ENCODE measurements at regions not wholly inside any gene's neighbourhood (a gene's known extent, or its start where the extent isn't known, plus 50 kb on each side); places are given as distances from the start of the nearest gene placed in this dataset.

DNA sequence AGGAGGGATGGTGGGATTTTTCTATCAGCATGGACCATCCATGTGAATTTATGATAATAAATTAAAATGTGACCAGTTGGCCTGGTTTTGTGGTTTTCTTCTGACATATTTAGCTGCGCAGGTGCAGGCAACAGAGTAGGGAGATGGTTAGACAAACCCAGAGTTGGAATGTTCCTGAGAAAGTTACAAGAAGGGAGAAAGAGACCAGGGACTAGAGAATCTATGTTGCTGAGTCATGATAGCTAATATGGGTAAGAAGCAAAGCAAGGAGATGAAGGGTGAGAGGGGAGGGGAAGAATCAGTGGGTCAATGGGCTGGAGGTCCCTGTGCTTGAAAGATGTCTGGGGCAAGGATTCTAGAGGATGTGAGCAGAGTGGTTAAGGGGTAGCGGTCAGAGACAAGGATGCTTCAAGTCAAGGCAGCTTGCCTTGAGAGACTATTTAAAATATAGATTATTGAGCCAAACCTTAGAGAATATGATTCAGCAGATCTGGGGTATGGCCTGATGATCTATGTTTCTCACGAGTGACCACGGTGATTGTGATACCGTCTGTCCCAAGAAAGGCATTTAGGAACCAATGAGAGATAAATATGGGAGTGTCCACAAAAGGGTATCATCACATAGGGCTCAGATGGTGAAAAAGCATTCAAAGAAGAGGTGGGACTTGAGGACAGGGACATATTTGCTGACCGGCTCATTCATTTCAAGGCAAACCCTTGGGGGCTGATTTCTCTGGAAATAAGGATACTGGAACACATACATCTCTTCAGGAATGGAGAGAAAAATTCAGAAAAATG, 219.7 kb upstream of the PLD5 start:
- WGBS (ENCODE audit: extremely low coverage, insufficient coverage, low lambda C conversion rate), result no CpG with 5 or more reads among the region's 6 CpGs
- Histone ChIP-seq H3K4me3 (ENCODE audit: low read length) (no peak overlapping the region), H3K4ac (ENCODE audit: low read depth, low read length) (no peak overlapping the region), H3K27me3 (ENCODE audit: insufficient read depth, low read length, poor library complexity) (no peaks in the 10 kb centered on the region), H3K79me1 (ENCODE audit: low read length) (no peaks in the 10 kb centered on the region), H3K23ac (ENCODE audit: low read length) (no peak overlapping the region), H3K4me2 (ENCODE audit: low read length) (no peak overlapping the region), H3K9ac (ENCODE audit: low read length) (no peak overlapping the region), H3K56ac (ENCODE audit: low read length) (no peak overlapping the region), H3K79me2 (ENCODE audit: control insufficient read depth, insufficient read depth, low read length) (no peaks in the 10 kb centered on the region), H4K8ac (ENCODE audit: low read depth, low read length) (no peak overlapping the region), H2BK5ac (ENCODE audit: low read length) (no peak overlapping the region), H2BK120ac (ENCODE audit: low read depth, low read length) (no peak overlapping the region), H3K27ac (ENCODE audit: low read depth, low read length) (no peak overlapping the region), H2AK5ac (ENCODE audit: low read length) (no peak overlapping the region), H3K36me3 (ENCODE audit: control insufficient read depth, insufficient read depth, low read length) (no peaks in the 10 kb centered on the region), H4K5ac (ENCODE audit: low read length) (no peak overlapping the region), H3K18ac (ENCODE audit: low read length) (no peak overlapping the region), H3K4me1 (ENCODE audit: control insufficient read depth, low read depth, low read length) (no peaks in the 10 kb centered on the region), H2BK15ac (replicated peaks; ENCODE audit: low read depth) (no peak overlapping the region)
- no peak for DNase-seq

DNA sequence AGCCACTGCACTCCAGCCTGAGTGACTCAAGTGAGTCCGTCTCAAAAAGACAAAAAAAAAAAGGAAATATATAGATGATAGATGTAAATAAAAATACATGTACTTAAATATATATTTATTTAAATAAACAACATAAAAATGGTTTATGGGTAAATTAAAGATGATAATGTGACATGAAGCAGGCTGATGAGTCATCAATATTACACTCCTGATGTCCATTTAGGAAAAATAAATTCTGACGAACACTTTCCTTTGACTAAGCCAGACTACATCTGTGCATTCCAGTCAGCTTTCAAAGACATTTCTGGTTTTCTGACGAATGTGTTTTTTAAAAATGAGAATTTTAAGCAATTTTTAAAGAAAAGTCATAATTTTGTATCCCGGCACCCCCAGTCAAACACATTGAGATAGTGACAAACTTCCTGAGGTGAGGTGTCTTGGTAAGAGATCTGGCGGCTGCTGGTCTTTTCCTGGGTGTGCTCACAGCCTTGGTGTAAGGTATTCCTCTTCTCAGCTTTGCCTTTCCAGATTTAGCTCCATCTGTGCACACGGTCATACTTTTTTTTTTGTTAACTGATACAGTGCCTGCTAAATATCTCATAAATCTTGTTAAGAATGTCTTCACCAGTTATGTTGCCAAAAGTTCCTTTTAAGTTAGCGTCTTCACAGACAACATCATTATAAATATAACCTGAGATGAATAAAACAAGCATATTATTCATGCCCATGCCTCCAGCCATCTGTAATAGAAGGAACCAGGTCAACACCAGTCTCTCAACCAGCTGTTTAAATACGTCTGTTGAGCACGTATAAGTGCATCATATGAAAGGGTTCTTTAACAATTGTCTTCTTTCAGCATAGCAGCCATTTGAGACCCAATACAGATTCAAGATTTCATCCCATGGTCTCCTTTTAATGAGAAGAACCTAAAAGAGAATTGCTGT, 214.5 kb upstream of the PLD5 start:
- Histone ChIP-seq H3K4ac (ENCODE audit: low read depth, low read length) (no peak overlapping the region), H3K79me1 (ENCODE audit: low read length) (no peaks in the 10 kb centered on the region), H3K79me2 (ENCODE audit: control insufficient read depth, insufficient read depth, low read length) (no peaks in the 10 kb centered on the region), H3K9ac (ENCODE audit: low read length) (no peak overlapping the region), H2AK5ac (ENCODE audit: low read length) (no peak overlapping the region), H3K27me3 (ENCODE audit: insufficient read depth, low read length, poor library complexity) (no peaks in the 10 kb centered on the region), H4K5ac (ENCODE audit: low read length) (no peak overlapping the region), H3K4me1 (ENCODE audit: control insufficient read depth, low read depth, low read length) (no peaks in the 10 kb centered on the region), H2BK5ac (ENCODE audit: low read length) (no peak overlapping the region), H3K56ac (ENCODE audit: low read length) (no peak overlapping the region), H2BK15ac (replicated peaks; ENCODE audit: low read depth) (no peak overlapping the region), H3K23ac (ENCODE audit: low read length) (no peak overlapping the region), H3K4me2 (ENCODE audit: low read length) (no peak overlapping the region), H3K4me3 (ENCODE audit: low read length) (no peak overlapping the region), H3K18ac (ENCODE audit: low read length) (no peak overlapping the region), H3K36me3 (ENCODE audit: control insufficient read depth, insufficient read depth, low read length) (no peaks in the 10 kb centered on the region), H2BK120ac (ENCODE audit: low read depth, low read length) (no peak overlapping the region), H4K8ac (ENCODE audit: low read depth, low read length) (no peak overlapping the region), H3K27ac (ENCODE audit: low read depth, low read length) (no peak overlapping the region)
- no CpG with 5 or more reads among the region's 9 CpGs for WGBS (ENCODE audit: extremely low coverage, insufficient coverage, low lambda C conversion rate)
- no peak for DNase-seq

DNA sequence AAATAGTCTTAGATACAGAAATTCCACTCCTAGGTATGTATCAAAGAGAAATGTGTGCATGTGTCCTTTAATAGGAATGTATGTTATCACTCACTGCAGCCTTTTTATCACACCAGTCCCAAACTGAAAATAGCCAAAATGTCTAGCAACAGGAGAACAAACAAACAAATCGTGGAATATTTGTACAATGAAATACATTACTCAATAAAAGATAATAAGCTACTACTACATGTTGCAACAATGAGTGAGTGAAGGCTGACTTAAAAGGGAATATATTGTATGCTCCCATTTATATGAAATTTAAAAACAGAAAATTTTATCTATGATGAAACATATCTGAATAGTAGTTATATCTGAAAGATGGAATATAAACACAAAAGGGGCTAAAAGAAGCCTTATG, 212.1 kb upstream of the PLD5 start:
- no peak overlapping the region for H2BK15ac ChIP-seq (replicated peaks; ENCODE audit: low read depth)
- H2AK5ac ChIP-seq (ENCODE audit: low read length), result no peak overlapping the region
- no peak overlapping the region for H3K4ac ChIP-seq (ENCODE audit: low read depth, low read length)
- no peak overlapping the region for H3K23ac ChIP-seq (ENCODE audit: low read length)
- no peak overlapping the region for H3K9ac ChIP-seq (ENCODE audit: low read length)
- no peaks in the 10 kb centered on the region for H3K27me3 ChIP-seq (ENCODE audit: insufficient read depth, low read length, poor library complexity)
- no peak for DNase-seq
- no peak overlapping the region for H4K5ac ChIP-seq (ENCODE audit: low read length)
- H3K18ac ChIP-seq (ENCODE audit: low read length), result no peak overlapping the region
- no peak overlapping the region for H3K4me3 ChIP-seq (ENCODE audit: low read length)
- no peak overlapping the region for H3K4me2 ChIP-seq (ENCODE audit: low read length)
- no peaks in the 10 kb centered on the region for H3K79me2 ChIP-seq (ENCODE audit: control insufficient read depth, insufficient read depth, low read length)
- no peaks in the 10 kb centered on the region for H3K4me1 ChIP-seq (ENCODE audit: control insufficient read depth, low read depth, low read length)
- H3K56ac ChIP-seq (ENCODE audit: low read length), result no peak overlapping the region
- no peak overlapping the region for H2BK120ac ChIP-seq (ENCODE audit: low read depth, low read length)
- H3K27ac ChIP-seq (ENCODE audit: low read depth, low read length), result no peak overlapping the region
- no peaks in the 10 kb centered on the region for H3K36me3 ChIP-seq (ENCODE audit: control insufficient read depth, insufficient read depth, low read length)
- WGBS (ENCODE audit: extremely low coverage, insufficient coverage, low lambda C conversion rate), result no CpG with 5 or more reads among the region's 1 CpG
- no peak overlapping the region for H4K8ac ChIP-seq (ENCODE audit: low read depth, low read length)
- H2BK5ac ChIP-seq (ENCODE audit: low read length), result no peak overlapping the region
- H3K79me1 ChIP-seq (ENCODE audit: low read length), result no peaks in the 10 kb centered on the region

DNA sequence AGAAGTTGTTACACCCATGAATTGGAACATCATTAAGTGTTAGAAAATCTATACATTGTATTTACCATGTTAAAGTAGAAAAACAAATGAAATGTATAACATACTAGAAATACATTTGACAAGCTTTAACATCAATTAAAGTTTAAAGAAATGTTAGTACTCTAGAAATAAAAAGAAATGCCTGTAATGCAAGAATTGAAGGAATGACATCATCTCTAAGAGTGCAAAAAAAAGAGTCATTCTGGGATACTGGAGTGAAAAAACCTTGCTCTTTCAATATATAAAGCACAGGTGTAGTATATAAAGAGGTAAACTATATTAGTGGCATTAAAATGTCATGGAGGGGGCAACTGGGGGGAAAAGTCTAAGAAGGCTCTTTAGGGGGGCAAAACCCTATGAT, 210.8 kb upstream of the PLD5 start:
- H3K56ac ChIP-seq (ENCODE audit: low read length), result no peak overlapping the region
- no peak overlapping the region for H2BK120ac ChIP-seq (ENCODE audit: low read depth, low read length)
- H2BK15ac ChIP-seq (replicated peaks; ENCODE audit: low read depth), result no peak overlapping the region
- H3K4me1 ChIP-seq (ENCODE audit: control insufficient read depth, low read depth, low read length), result no peaks in the 10 kb centered on the region
- H4K5ac ChIP-seq (ENCODE audit: low read length), result no peak overlapping the region
- H3K79me2 ChIP-seq (ENCODE audit: control insufficient read depth, insufficient read depth, low read length), result no peaks in the 10 kb centered on the region
- H4K8ac ChIP-seq (ENCODE audit: low read depth, low read length), result no peak overlapping the region
- H3K79me1 ChIP-seq (ENCODE audit: low read length), result no peaks in the 10 kb centered on the region
- no peak overlapping the region for H3K9ac ChIP-seq (ENCODE audit: low read length)
- H3K18ac ChIP-seq (ENCODE audit: low read length), result no peak overlapping the region
- no peak for DNase-seq
- H2BK5ac ChIP-seq (ENCODE audit: low read length), result no peak overlapping the region
- H3K4me2 ChIP-seq (ENCODE audit: low read length), result no peak overlapping the region
- no peaks in the 10 kb centered on the region for H3K27me3 ChIP-seq (ENCODE audit: insufficient read depth, low read length, poor library complexity)
- H3K27ac ChIP-seq (ENCODE audit: low read depth, low read length), result no peak overlapping the region
- H3K23ac ChIP-seq (ENCODE audit: low read length), result no peak overlapping the region
- no peaks in the 10 kb centered on the region for H3K36me3 ChIP-seq (ENCODE audit: control insufficient read depth, insufficient read depth, low read length)
- no peak overlapping the region for H3K4me3 ChIP-seq (ENCODE audit: low read length)
- H2AK5ac ChIP-seq (ENCODE audit: low read length), result no peak overlapping the region
- no peak overlapping the region for H3K4ac ChIP-seq (ENCODE audit: low read depth, low read length)

DNA sequence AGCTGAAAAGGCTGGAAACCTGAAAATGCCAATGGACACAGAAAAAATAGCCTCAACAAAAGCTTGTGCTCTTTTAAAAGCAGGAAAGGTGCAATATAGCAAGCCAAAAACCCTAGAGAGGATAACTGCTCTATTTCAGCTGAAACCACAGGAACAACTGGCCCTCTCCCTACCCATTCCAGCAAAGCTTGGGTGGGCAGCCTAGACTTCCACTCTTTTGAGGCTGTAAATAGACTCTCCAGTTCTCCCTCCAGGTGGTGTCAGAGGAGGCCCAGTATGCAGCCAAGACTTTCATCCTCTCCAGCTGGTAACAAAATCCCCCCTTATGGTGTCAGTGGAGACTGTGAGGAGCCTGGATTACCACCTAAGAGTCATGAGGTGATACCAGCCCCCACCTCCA, 206.9 kb upstream of the PLD5 start:
- Histone ChIP-seq H3K79me1 (ENCODE audit: low read length) (no peaks in the 10 kb centered on the region), H3K4me3 (ENCODE audit: low read length) (no peak overlapping the region), H3K4me1 (ENCODE audit: control insufficient read depth, low read depth, low read length) (no peaks in the 10 kb centered on the region), H2AK5ac (ENCODE audit: low read length) (no peak overlapping the region), H3K79me2 (ENCODE audit: control insufficient read depth, insufficient read depth, low read length) (no peaks in the 10 kb centered on the region), H2BK15ac (replicated peaks; ENCODE audit: low read depth) (no peak overlapping the region), H3K4me2 (ENCODE audit: low read length) (no peak overlapping the region), H3K27me3 (ENCODE audit: insufficient read depth, low read length, poor library complexity) (no peaks in the 10 kb centered on the region), H2BK120ac (ENCODE audit: low read depth, low read length) (no peak overlapping the region), H3K18ac (ENCODE audit: low read length) (no peak overlapping the region), H3K4ac (ENCODE audit: low read depth, low read length) (no peak overlapping the region), H2BK5ac (ENCODE audit: low read length) (no peak overlapping the region), H3K36me3 (ENCODE audit: control insufficient read depth, insufficient read depth, low read length) (no peaks in the 10 kb centered on the region), H3K9ac (ENCODE audit: low read length) (no peak overlapping the region), H3K23ac (ENCODE audit: low read length) (no peak overlapping the region), H3K56ac (ENCODE audit: low read length) (no peak overlapping the region), H3K27ac (ENCODE audit: low read depth, low read length) (no peak overlapping the region), H4K5ac (ENCODE audit: low read length) (no peak overlapping the region), H4K8ac (ENCODE audit: low read depth, low read length) (no peak overlapping the region)
- no peak for DNase-seq

Data from mesendoderm (in vitro differentiated cells).